HEK293 (cell line): ENCODE measurements at regions not wholly inside any gene's neighbourhood (a gene's known extent, or its start where the extent isn't known, plus 50 kb on each side); places are given as distances from the start of the nearest gene placed in this dataset.

ENCODE experiments used
- CTCF ChIA-PET: fragments of 350-600 bp; formaldehyde crosslinking; extraction: SDS; loops from one replicate; lab custom pipeline; 2021; ENCODE audit warnings: antibody characterized with exemption; lab: Yijun Ruan, JAX
- POLR2A ChIA-PET: fragments of 300-600 bp; formaldehyde crosslinking; extraction: SDS; loops from one replicate; lab custom pipeline; 2020; ENCODE audit warnings: antibody characterized with exemption, inconsistent platforms; lab: Yijun Ruan, JAX
- H3K27ac ChIP-seq: fragments of 200-500 bp; sonication (Bioruptor generic); 2 replicates; pipeline ENCODE4 v1.5.1; 2014; ENCODE audit warnings: low read depth, low read length, control low read depth, inconsistent platforms; ENCODE audit errors: extremely low read depth
- H3K36me3 ChIP-seq, 2 experiments: fragments of 200-500 bp in 1 of 2; sonication (Bioruptor generic) in 1 of 2; 1 replicate in 1 of 2; 2 replicates in 1 of 2; pipeline ENCODE4 v1.5.1; 2014 to 2017; ENCODE audit warnings: inconsistent platforms in 2 of 2, low read length in 2 of 2; ENCODE audit not compliant: control insufficient read depth in 2 of 2, insufficient read depth in 1 of 2
- H3K4me1 ChIP-seq: fragments of 200-500 bp; sonication (Bioruptor generic); 2 replicates; pipeline ENCODE4 v1.5.1; 2014; ENCODE audit warnings: mild to moderate bottlenecking, low read length, inconsistent platforms; ENCODE audit not compliant: control insufficient read depth, insufficient read depth
- H3K4me3 ChIP-seq: 2 replicates; pipeline ENCODE4 v1.5.1; 2011; ENCODE audit warnings: low read depth, mild to moderate bottlenecking, control low read depth, low read length, moderate library complexity
- H3K9me3 ChIP-seq: fragments of 200-500 bp; sonication (Bioruptor generic); 2 replicates; pipeline ENCODE4 v1.5.1; 2014; ENCODE audit warnings: low read depth, low read length, inconsistent platforms; ENCODE audit not compliant: control insufficient read depth, insufficient read depth
- BCL11A ChIP-seq: fragments of 450-650 bp; formaldehyde crosslinking; IDR thresholded peaks from 2 replicates; pipeline ENCODE4 v1.5.1; 2016; ENCODE audit warnings: low read depth, missing biosample characterization, missing genetic modification characterization
- GLI4 ChIP-seq: fragments of 450-650 bp; formaldehyde crosslinking; IDR thresholded peaks from 2 replicates; pipeline ENCODE4 v1.5.1; 2016; ENCODE audit warnings: missing biosample characterization, missing genetic modification characterization
- GLIS1 ChIP-seq: fragments of 450-650 bp; formaldehyde crosslinking; IDR thresholded peaks from 2 replicates; pipeline ENCODE4 v1.5.1; 2016; ENCODE audit warnings: missing biosample characterization, missing genetic modification characterization
- KLF10 ChIP-seq: fragments of 450-650 bp; IDR thresholded peaks from 2 replicates; pipeline ENCODE4 v1.5.1; 2018; ENCODE audit warnings: missing biosample characterization, mild to moderate bottlenecking, missing genetic modification characterization
- MYNN ChIP-seq: fragments of 450-650 bp; formaldehyde crosslinking; IDR thresholded peaks from 2 replicates; pipeline ENCODE4 v1.5.1; 2016; ENCODE audit warnings: missing biosample characterization, missing genetic modification characterization, borderline replicate concordance
- REPIN1 ChIP-seq: fragments of 450-650 bp; formaldehyde crosslinking; IDR thresholded peaks from 2 replicates; pipeline ENCODE4 v1.5.1; 2017; ENCODE audit warnings: missing biosample characterization, missing genetic modification characterization, low read depth
- ZBTB20 ChIP-seq: fragments of 450-650 bp; formaldehyde crosslinking; IDR thresholded peaks from 2 replicates; pipeline ENCODE4 v1.5.1; 2016; ENCODE audit warnings: missing biosample characterization, missing genetic modification characterization
- ZNF157 ChIP-seq: fragments of 450-650 bp; formaldehyde crosslinking; IDR thresholded peaks from 2 replicates; pipeline ENCODE4 v1.5.1; 2016; ENCODE audit warnings: missing biosample characterization, missing genetic modification characterization
- ZNF302 ChIP-seq: fragments of 450-650 bp; formaldehyde crosslinking; IDR thresholded peaks from 2 replicates; pipeline ENCODE4 v1.5.1; 2016; ENCODE audit warnings: missing biosample characterization, missing genetic modification characterization, low read depth
- ZNF354C ChIP-seq: fragments of 450-650 bp; formaldehyde crosslinking; IDR thresholded peaks from 2 replicates; pipeline ENCODE4 v1.5.1; 2016; ENCODE audit warnings: missing biosample characterization, missing genetic modification characterization, low read depth, borderline replicate concordance
- ZNF623 ChIP-seq: fragments of 450-650 bp; formaldehyde crosslinking; IDR thresholded peaks from 2 replicates; pipeline ENCODE4 v1.5.1; 2016; ENCODE audit warnings: missing biosample characterization, missing genetic modification characterization
- ZNF626 ChIP-seq: fragments of 450-650 bp; sonication (Bioruptor Pico); formaldehyde crosslinking; IDR thresholded peaks from 2 replicates; pipeline ENCODE4 v1.5.1; 2018; ENCODE audit warnings: missing biosample characterization, missing genetic modification characterization, inconsistent platforms
- ZNF654 ChIP-seq: fragments of 450-650 bp; formaldehyde crosslinking; IDR thresholded peaks from 2 replicates; pipeline ENCODE4 v1.5.1; 2016; ENCODE audit warnings: low read depth, missing biosample characterization, missing genetic modification characterization
- ZNF707 ChIP-seq: fragments of 450-650 bp; formaldehyde crosslinking; IDR thresholded peaks from 2 replicates; pipeline ENCODE4 v1.5.1; 2016; ENCODE audit warnings: missing biosample characterization, missing genetic modification characterization
- ZNF776 ChIP-seq: fragments of 450-650 bp; formaldehyde crosslinking; IDR thresholded peaks from 2 replicates; pipeline ENCODE4 v1.5.0; 2017; ENCODE audit warnings: missing biosample characterization, missing genetic modification characterization, borderline replicate concordance
- ZNF785 ChIP-seq: fragments of 450-650 bp; formaldehyde crosslinking; IDR thresholded peaks from 2 replicates; pipeline ENCODE4 v1.5.1; 2016; ENCODE audit warnings: missing biosample characterization, missing genetic modification characterization
- ZNF792 ChIP-seq: fragments of 450-650 bp; formaldehyde crosslinking; IDR thresholded peaks from 2 replicates; pipeline ENCODE4 v1.5.1; 2016; ENCODE audit warnings: missing biosample characterization, missing genetic modification characterization
- ZXDB ChIP-seq: fragments of 450-650 bp; formaldehyde crosslinking; IDR thresholded peaks from 2 replicates; pipeline ENCODE4 v1.5.1; 2016; ENCODE audit warnings: missing biosample characterization, missing genetic modification characterization
- TF ChIP-seq, protein P1 (sequence below): fragments of 450-650 bp; formaldehyde crosslinking; IDR thresholded peaks from 2 replicates; pipeline ENCODE4 v1.5.1; 2017; ENCODE audit warnings: missing biosample characterization, missing genetic modification characterization
- TF ChIP-seq, protein P2 (sequence below): fragments of 450-650 bp; formaldehyde crosslinking; IDR thresholded peaks from 2 replicates; pipeline ENCODE4 v1.5.1; 2016; ENCODE audit warnings: missing biosample characterization, missing genetic modification characterization, borderline replicate concordance

DNA sequence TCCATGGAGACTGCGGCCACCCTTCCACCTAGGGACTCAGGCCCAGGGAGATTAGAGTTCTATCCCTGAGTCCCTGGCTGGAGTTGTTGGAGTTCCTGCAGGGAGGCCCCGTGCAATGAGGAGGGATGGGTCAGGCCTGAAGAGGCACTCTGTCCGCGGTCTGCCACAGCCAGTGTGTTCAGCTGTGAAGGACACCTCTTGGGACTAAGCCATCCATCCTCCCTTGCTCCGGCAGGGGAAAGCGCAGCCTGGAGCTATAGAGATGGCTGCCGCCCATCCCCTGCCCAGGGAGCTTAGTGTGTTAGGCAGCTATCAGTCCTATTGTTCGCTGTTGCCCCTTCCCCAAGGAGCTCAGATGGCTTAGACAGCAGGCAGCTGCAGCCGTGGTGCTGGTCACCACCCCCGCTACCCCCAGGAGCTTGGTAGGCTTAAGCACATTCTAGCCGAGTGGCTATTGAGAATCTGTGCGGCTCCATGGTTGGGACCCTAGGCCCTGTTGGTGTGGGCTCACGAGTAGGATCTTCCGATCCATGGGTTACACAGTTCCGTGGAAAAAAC, 141.3 kb downstream of the CYB561 start:
- H3K9me3 ChIP-seq, result no peaks in the 10 kb centered on the region
- H3K36me3 ChIP-seq, result no peaks in the 10 kb centered on the region
- no peaks in the 10 kb centered on the region for H3K4me1 ChIP-seq
- CTCF ChIA-PET, result no interaction called here
- TF ChIP-seq REPIN1 (tag by site-specific recombination) (no peak), ZBTB20 (tag by site-specific recombination) (no peak), KLF10 (tag by site-specific recombination) (no peak), ZNF707 (tag by site-specific recombination) (no peak)
- no peak overlapping the region for H3K4me3 ChIP-seq
- POLR2A ChIA-PET, result no interaction called here
- H3K27ac ChIP-seq, result no peak overlapping the region

DNA sequence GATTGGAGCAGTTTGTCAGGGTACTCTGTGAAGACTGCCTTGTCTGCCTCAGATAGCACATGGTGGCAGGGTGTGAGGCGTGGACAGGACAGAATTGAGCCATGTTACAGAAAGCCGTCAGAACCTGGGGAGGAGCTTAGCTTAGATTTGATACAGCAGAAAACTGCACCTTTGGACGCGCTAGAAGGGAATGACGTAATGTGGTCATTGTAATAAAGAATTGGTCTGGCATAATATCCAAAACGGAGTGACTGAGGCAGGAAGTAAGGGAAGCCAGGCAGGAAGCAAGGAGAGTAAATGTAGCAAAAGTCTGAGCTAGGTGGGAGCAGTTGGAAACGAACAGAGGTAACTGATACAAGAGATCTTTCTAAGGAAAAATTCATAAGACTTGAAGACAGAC, 140.2 kb downstream of the CYB561 start:
- TF ChIP-seq MYNN (tag by site-specific recombination), result no peak
- TF ChIP-seq ZNF626 (tag by site-specific recombination), result no peak
- no peak for TF ChIP-seq ZNF776
- no peak for TF ChIP-seq ZNF654
- TF ChIP-seq ZNF302 (tag by site-specific recombination), result no peak
- no peak for TF ChIP-seq ZNF785 (tag by site-specific recombination)
- TF ChIP-seq ZXDB (tag by site-specific recombination), result no peak
- TF ChIP-seq ZNF157 (tag by site-specific recombination), result no peak
- TF ChIP-seq ZNF354C (tag by site-specific recombination), result no peak
- TF ChIP-seq, protein P1, sequence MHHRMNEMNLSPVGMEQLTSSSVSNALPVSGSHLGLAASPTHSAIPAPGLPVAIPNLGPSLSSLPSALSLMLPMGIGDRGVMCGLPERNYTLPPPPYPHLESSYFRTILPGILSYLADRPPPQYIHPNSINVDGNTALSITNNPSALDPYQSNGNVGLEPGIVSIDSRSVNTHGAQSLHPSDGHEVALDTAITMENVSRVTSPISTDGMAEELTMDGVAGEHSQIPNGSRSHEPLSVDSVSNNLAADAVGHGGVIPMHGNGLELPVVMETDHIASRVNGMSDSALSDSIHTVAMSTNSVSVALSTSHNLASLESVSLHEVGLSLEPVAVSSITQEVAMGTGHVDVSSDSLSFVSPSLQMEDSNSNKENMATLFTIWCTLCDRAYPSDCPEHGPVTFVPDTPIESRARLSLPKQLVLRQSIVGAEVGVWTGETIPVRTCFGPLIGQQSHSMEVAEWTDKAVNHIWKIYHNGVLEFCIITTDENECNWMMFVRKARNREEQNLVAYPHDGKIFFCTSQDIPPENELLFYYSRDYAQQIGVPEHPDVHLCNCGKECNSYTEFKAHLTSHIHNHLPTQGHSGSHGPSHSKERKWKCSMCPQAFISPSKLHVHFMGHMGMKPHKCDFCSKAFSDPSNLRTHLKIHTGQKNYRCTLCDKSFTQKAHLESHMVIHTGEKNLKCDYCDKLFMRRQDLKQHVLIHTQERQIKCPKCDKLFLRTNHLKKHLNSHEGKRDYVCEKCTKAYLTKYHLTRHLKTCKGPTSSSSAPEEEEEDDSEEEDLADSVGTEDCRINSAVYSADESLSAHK, result no peak
- no peak for TF ChIP-seq ZNF792 (tag by site-specific recombination)
- TF ChIP-seq ZNF623 (tag by site-specific recombination), result no peak
- TF ChIP-seq, protein P2, sequence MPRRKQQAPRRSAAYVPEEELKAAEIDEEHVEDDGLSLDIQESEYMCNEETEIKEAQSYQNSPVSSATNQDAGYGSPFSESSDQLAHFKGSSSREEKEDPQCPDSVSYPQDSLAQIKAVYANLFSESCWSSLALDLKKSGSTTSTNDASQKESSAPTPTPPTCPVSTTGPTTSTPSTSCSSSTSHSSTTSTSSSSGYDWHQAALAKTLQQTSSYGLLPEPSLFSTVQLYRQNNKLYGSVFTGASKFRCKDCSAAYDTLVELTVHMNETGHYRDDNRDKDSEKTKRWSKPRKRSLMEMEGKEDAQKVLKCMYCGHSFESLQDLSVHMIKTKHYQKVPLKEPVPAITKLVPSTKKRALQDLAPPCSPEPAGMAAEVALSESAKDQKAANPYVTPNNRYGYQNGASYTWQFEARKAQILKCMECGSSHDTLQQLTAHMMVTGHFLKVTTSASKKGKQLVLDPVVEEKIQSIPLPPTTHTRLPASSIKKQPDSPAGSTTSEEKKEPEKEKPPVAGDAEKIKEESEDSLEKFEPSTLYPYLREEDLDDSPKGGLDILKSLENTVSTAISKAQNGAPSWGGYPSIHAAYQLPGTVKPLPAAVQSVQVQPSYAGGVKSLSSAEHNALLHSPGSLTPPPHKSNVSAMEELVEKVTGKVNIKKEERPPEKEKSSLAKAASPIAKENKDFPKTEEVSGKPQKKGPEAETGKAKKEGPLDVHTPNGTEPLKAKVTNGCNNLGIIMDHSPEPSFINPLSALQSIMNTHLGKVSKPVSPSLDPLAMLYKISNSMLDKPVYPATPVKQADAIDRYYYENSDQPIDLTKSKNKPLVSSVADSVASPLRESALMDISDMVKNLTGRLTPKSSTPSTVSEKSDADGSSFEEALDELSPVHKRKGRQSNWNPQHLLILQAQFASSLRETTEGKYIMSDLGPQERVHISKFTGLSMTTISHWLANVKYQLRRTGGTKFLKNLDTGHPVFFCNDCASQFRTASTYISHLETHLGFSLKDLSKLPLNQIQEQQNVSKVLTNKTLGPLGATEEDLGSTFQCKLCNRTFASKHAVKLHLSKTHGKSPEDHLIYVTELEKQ (tag by site-specific recombination), result no peak
- TF ChIP-seq BCL11A (tag by site-specific recombination), result no peak
- no peak for TF ChIP-seq GLI4 (tag by site-specific recombination)
- no peak for TF ChIP-seq GLIS1 (tag by site-specific recombination)
- TF ChIP-seq, all 188 proteins: peak for 0
- Histone ChIP-seq H3K36me3 (no peaks in the 10 kb centered on the region), H3K4me1 (no peaks in the 10 kb centered on the region), H3K9me3 (no peaks in the 10 kb centered on the region), H3K4me3 (no peak overlapping the region), H3K27ac (no peak overlapping the region)
- POLR2A ChIA-PET, result no interaction called here
- CTCF ChIA-PET, result interaction anchor here (1.8 kb wide), 1 partner anchor 101 kb away, joined by 6 read pairs; no protein-coding TSS in a partner anchor
